ENCODE measurements at regions not wholly inside any gene's neighbourhood (a gene's known extent, or its start where the extent isn't known, plus 50 kb on each side); places are given as distances from the start of the nearest gene placed in this dataset.
"Not testable (repeated sequence)": the region's sequence is repeated elsewhere in the genome, so short reads cannot be mapped to it uniquely, and the experiment has no call there.

DNA sequence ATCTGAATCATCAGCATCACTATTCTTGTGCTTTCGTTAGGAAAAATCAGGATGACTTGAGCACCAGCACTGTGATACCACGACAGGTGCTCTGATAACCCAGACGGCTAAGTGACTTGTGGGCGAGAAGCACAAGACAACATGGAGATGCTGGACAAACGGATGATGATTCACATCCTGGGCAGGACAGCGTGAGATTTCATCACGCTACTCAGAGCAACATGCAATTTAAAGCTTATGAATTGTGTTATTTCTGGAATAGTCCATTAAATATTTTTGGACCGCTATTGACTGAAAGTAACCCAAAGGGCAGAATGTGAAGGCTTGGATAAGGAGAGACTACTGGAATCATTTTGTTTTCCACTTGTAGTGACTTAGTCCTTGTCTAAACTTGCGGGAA, 114.8 kb upstream of the DAPK1 start:
- DNase-seq: no peak

DNA sequence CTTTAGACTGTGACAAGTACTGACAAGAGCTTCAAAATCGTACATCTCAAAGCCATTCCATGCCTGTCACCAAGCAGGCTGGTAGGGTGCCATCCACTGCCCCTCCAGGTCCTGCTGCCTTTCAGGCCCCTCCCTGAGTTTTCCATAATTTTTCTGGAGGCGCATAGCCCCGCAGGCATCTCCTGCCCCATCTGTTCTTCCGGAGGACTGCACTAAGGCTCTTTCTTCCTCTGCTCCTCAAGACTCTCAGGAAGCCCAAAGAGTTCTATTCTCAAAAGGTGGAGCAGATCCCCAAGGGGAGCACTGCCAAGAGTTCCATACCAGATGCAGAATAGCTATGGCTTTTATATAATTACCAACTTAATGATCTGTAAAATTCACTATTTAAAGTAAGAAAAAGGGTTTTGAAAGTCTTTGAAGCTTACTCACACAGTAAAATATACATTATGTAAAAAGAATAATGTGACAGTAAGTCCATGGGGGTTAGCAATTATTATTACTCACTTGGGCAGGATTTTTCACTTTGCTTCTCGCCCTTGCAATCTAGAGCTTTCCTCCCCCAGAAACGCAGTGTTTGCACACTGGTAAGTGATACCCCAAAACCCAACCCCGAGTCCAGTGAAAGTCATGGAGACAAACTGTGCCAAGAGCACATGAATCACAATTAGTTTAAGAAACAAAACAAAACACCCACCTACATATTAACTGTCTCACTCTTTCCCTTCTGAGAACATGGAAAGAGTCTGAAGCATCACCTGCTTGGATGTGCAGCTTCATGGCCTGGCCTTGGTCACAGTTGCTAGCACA, 114.1 kb upstream of the DAPK1 start:
- no peak for DNase-seq

DNA sequence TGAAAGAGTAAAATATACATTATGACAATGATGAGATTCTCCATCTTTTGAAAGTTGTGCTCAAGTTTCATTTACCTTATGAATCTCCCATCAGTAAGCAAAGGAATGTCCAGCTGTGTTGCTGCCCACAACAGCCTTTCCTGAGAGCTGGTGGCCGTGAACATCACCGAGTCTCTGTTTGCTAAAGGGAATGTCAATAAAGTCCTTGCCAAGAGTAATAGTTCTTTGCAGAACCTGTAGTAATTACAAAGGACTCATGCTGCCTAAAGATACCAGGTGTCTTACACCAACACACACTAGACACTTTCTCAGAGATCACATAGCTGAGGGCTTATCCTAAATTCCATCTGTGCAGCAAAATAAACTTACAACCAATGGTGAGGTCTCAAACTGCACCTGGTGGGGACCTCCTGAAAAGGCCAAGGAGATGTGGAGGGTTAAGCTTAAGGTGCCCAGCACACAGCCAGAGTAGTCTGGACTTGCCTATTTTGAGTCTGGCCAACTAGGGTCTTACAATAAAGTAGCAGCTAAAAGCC, 111.1 kb upstream of the DAPK1 start:
- DNase-seq: no peak

DNA sequence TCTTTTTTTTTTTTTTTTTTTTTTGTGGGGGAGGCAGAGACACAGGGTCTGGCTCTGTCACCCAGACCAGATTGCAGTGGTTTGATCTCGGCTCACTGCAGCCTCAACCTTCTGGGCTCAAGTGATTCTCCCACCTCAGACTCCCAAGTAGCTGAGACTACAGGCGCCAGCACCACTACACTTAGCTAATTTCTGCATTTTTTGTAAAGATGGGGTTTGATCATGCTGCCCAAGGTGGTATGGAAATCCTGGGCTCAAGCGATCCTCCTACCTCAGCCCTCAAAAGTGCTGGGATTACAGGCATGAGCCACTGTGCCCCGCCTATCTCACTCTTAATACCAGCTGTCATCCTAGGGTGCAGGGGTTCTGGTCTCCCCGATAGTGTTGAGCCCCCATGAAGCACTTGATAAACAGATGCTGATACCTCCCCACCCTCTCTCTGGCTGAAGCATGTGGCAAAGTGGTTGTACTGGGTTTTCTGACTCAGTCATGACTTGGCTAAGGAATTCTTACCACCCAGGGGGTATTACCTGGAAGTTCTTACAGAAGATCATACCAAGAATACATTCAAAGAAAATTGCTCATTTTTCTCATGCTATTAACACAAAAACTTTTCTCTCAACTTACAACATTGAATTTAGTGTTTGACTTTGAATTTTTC, 110.2 kb upstream of the DAPK1 start:
- no peak for DNase-seq

DNA sequence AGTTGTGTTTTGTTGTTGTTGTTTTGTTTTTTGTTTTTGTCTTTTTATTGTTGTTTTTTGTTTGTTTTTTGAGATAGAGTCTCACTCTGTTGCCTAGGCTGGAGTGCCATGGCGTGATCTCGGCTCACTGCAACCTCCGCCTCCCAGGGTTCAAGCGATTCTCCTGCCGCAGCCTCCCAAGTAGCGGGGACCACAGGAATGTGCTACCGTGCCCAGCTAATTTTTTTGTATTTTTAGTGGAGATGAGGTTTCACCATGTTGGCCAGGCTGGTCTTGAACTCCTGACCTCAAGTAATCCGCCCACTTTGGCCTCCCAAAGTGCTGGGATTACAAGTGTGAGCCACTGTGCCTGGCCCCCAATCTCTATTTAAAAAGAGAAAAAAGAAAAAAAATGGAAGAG, 109.0 kb upstream of the DAPK1 start:
- DNase-seq: not testable (repeated sequence)

DNA sequence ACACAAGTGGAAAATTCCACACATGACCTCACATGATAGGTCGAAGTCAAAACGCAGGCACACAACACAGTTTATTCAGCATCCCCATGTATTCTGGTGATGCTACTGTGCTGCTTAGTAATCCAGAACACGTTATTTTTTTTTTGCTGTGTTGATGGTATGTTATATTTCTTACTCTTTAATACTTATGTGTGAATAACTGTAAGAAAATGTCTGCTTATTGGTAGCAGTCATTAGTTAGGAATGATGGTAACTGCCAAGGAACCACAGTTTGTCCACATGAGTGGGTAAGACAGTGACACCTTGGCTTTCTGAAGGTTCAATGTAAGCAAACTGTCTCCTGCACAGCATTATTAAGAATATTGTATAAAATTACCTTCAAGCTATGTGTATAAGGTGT, 107.7 kb upstream of the DAPK1 start:
- DNase-seq: no peak

DNA sequence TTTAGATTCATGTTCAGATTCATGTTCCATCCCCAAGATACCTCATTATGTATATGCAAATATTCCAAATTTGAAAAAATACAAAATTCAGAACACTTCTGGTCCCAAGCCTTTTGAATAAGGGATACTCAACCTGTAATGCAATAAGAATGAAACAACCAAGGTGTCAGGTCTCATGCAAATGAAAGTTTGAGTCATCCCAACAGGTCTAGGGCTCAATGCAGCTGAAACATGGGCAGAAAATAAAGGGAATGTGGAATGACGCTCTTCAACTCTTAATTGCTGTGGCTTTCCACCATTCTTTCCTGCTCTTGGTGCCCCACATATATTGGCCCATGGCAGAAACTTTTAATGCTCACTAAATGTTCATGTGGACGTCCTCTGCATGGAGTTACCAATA, 107.3 kb upstream of the DAPK1 start:
- no peak for DNase-seq

DNA sequence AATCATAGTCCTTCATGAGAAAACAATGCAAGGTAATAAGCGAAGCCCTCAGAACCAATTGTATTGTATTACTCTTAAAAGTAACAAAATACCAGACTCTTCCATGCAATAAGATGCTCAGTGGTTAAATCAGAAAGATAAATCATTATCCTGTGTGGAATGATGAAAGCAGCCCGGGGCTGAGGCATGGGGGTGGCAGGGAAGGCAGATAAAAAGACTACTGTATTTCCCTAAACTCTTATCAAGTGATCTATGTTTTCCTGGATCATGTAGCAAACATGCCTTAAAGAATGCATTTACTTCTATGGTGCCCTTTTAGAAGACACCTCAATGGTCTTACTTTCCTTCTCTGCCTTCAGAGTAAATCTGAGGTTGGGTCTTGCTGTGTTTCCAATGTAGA, 105.6 kb upstream of the DAPK1 start:
- no peak for DNase-seq

DNA sequence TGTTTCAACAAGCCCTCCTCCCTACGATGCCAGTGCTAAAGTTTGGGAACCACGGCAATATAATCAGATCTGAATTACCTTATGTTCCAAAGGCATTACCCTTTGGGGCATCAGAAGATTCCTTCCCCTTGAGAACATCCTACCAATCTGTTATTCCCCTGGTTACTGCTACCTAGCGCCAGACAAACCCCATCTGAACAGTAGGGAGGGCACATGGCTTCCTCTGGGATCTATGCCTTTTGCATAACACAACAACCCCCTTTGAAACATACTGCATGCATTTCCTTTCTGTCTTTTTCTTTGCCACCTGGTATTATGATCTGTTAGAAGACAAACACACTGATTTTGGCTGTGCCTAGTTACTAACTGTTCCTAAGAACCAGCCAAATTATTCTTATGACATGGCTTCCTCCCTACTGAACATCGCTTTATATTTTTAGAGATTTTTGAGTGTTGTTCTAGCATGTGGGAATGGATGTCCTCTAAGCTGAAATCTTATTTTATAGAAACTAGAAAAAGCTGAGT, 103.9 kb upstream of the DAPK1 start:
- no peak for DNase-seq

DNA sequence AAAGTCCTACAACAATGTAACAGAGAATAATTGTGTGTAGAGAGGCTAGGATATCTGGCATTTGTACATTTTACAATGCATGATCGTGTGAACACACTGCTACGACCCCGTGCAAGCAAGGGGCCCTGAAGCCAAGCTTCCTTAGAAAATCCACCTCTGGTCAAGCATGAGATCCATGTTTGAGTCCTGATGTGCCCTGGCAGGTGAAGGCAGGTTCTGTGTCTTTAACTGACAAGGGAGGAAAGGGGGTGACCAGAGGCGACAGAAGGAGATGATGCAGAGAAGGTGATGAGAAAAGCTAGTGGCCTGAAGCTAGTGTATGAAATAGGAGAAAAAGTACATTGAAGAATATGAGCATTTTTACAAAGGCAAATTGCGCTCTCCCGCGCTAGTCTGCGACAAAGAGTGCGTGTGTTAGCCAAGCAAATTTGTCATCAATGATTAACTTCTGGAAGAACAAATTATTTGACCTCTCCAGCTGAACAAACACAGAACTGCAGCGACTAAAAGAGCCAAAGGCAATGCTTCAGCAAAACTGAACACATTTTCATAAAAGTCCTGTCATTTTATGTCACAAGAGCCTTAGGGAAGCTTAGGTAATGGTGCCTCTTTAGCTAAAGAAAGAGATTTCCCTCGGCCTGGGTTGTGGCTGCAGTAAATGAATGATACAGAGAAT, 101.7 kb upstream of the DAPK1 start:
- DNase-seq: no peak

DNA sequence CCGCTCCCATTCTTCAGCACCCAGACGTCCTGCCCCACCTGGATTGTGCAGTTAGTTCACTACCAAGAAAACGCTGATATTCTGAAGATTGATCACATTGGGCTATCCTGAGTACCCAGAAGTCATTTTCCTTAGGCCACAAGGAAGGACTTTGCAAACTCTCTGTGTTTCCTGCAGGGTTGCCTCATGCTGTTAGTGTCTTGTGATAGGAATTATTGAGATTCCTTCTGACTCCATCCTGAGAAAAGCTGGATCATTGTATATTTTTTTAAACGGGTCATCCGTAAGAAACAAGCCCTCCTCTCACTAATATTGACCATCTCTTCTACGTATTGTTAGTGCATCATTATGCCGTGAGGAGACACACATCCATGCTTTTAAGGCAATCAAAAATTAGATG, 96.0 kb upstream of the DAPK1 start:
- DNase-seq: no peak

DNA sequence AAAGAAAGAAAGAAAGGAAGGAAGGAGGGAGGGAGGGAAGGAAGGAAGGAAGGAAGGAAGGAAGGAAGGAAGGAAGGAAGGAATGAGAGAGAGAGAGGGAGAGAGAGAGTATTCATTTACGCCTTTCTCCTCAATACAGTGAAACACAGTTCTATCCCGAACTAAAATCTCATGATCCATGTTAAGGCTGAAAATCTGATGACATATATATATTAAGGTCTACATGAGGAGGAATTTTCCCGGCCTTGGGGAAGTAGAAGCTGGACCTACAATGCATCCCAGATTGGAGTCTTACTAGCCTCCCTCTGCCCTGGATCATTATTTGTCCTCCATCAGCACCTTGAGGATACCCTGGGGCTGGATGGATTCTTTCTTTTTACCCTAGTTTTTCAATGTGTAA, 95.1 kb upstream of the DAPK1 start:
- DNase-seq: no peak

DNA sequence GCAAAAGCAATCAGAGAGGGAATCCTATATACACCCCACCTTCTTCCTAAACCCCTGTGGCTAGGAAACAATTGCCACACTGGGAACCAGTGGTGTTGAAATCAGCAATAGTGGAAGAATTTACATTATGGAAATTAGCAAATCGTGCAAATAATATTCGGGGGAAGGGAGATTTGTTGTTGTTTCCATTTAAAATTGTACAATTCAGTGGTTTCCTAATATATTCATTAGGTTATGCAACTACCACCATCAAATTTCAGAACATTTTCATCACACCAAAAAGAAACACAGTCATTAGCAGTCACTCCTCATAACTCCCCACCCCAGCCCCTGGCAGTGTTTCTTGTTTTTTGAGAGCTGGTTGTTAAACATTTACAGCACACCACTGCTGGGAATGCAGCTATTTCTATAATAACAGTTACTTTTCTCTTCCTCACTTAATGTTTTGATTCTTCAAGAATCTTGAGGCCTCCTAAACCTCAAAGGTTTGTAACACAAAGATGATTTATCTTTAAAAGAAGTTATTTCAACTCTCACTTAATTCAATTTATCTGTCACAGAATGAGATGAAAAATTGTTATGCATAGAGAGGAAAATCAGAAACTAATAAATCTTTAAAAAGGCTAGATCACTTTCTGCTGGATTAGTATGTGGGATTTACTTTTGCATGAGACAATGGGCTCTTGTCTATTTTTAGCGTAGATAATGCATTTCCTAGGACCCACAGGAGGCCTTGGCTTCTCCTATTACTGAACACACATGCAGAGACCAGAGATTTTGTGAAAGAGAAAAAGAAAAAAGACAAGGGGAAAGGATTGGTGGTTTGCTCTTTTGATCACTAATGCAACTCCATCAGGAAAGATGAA, 91.8 kb upstream of the DAPK1 start:
- DNase-seq: no peak

DNA sequence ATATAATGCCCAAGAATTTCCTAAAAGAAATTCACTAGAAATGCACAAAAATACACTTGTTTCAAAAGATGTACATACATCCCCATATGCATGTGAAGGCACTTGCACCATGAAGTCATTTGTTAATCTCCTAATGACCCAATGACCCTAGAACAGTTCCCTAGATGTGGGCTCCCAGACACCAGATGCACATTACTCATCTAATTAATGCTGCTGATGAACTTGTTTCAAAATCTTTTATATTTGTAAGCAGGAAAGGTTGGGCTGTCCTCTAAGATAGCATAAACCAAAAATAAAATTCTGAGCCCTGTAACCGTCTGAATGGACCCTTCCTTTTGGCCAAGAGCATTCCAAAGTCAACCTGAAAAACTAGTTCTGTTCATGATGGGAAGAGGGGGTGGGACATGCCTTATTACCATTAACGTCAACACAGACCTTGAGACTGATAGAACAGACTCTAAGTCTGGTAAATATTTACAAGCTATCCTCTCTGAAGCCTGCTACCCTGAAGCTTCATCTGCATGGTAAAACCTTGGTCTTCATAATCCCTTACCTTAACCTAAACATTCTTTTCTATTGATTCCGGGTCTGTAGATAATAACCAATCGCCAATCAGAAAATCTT, 91.0 kb upstream of the DAPK1 start:
- no peak for DNase-seq

DNA sequence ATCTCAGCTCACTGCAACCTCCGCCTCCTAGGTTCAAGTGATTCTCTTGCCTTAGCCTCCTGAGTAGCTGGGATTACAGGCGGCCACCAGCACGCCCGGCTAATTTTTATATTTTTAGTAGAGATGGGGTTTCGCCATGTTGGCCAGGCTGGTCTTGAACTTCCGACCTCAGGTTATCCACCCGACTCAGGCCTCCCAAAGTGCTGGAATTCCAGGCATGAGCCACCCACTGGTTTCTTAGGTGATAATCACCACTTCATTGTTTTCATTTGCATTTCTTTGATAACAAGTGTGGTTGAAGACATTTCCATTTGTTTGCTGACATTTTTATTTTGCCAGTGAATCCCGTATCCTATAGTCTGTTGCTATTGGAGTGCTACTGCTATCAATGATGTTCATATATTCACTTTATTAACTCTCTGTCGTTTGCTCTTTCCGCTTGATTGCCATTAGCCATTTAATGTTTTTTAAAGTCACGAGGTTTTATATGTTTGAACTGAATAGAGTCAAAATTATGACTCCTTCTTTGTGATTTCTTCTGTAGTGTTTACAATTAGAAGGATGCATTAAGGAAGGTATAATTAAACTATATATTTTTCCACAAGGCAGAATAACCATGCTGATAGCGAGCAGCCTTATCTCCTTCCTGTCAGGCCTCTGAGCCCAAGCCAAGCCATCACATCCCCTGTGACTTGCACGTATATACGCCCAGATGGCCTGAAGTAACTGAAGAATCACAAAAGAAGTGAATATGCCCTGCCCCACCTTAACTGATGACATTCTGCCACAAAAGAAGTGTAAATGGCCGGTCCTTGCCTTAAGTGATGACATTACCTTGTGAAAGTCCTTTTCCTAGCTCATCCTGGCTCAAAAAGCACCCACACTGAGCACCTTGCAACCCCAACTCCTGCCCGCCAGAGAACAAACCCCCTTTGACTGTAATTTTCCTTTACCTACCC, 87.3 kb upstream of the DAPK1 start:
- DNase-seq: not testable (repeated sequence)

DNA sequence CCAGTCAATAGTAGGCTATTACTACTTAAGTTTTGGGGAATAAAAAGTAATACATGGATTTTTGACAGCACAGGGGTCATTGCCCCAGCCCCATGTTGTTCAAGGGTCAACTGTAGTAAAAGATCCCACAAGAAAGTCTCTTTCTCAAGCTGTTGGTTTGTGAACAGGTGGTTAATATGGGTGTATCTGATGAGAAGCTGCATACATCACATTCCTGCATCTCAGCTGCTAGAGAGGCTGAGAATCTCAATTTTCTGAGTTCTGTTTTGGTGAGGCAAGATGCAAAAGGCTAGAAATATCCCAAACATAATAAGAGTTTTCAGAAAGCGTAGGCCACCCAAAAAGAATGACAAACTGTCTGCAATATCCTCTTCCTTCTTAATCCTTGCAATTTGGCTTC, 76.8 kb upstream of the DAPK1 start:
- DNase-seq: no peak

DNA sequence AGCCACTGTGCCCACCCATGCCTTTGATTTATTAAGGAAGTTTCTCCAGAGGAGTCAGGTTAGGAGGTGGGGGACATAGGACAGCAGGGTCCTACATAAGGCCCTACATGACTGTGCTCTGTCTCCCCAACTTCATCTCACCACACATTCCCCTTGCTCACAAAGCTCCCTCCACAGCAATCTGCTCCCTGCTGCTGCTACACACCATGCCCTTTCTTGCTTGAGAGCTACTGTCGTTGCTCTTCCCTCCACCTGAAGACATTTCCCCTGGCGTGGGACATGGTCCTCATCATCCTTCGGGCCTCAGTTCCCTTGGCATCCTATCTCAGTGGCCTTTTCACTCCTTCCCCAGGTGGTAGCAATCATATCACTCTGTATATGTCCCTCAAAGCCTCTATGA, 75.9 kb upstream of the DAPK1 start:
- DNase-seq: no peak

DNA sequence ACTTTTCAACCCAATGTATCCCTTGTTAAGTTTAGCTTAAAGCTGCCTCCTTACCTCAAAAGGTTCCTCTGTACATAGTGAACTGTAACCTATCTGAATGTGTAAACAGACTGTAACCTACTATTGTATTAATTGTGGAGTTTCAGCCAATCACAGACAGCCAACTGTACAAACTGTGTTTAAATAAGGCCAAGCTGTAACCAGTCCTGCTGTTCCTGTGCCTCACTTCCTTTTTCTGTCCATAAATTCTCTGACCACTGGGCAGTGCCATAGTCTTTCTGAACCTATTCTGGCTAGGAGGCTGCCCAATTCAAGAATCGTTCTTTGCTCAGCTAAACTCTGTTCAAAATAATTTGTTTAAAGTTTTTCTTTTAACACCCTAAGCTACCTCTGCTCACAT, 74.7 kb upstream of the DAPK1 start:
- DNase-seq: no peak

DNA sequence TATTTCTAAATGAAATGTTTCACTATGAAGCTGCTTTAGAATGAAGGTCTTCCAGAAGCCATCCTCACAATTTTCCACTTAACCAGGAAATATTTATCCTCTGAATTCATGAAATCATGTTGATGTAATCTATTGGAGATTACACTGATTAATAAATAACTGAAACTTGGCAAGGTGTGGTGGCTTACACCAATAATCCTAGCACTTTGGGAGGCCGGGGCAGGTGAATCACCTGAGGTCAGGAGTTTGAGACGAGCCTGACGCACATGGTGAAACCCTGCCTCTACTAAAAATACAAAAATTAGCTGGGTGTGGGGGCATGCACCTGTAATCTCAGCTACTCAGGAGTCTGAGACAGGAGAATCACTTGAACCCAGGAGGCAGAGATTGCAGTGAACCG, 73.8 kb upstream of the DAPK1 start:
- not testable (repeated sequence) for DNase-seq

DNA sequence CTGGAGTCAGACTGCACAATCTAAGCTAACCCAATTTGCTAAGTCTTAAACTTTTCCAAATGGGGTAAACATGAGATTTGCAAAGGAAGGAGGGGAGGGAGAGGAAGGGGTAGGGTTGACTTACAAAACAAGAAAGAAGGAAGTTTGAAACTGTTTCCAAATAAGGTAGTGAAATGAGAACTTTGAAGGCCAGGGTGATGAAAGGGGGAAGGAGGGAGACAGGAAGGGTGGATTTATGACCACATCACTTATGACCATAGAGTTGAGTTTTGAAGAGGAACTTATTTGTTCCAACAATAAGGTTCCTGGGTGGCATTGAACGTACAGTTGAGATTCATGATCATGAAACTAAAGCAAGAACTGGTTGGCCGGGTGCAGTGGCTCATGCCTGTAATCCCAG, 72.5 kb upstream of the DAPK1 start:
- DNase-seq: no peak
